Activated naive CD4-positive, alpha-beta T cell treated with anti-CD3 and anti-CD28 coated beads, Interleukin-2, amount 50 U/mL, for 24 hours (primary cell): ENCODE measurements at regions not wholly inside any gene's neighbourhood (a gene's known extent, or its start where the extent isn't known, plus 50 kb on each side); places are given as distances from the start of the nearest gene placed in this dataset.

Source experiments
- H3K27ac Mint-ChIP-seq: one replicate; pipeline ENCODE4 v1.8.0; 2021; ENCODE audit warnings: mild to moderate bottlenecking, mixed read lengths
- H3K27me3 Mint-ChIP-seq: one replicate; pipeline ENCODE4 v1.8.0; 2021; ENCODE audit warnings: mixed read lengths
- H3K36me3 Mint-ChIP-seq: one replicate; pipeline ENCODE4 v1.8.0; 2021; ENCODE audit warnings: mixed read lengths
- H3K4me1 Mint-ChIP-seq: one replicate; pipeline ENCODE4 v1.8.0; 2021; ENCODE audit warnings: mixed read lengths
- H3K4me3 Mint-ChIP-seq: one replicate; pipeline ENCODE4 v1.8.0; 2021; ENCODE audit warnings: mild to moderate bottlenecking, mixed read lengths
- H3K9me3 Mint-ChIP-seq: one replicate; pipeline ENCODE4 v1.8.0; 2021; ENCODE audit warnings: mixed read lengths

GRCh38 chr3:159114582-159114981 is 312.7 kb downstream of the MFSD1 start:
- H3K4me3 Mint-ChIP-seq: no peak overlapping the region
- no peaks in the 10 kb centered on the region for H3K4me1 Mint-ChIP-seq
- no peaks in the 10 kb centered on the region for H3K27me3 Mint-ChIP-seq
- no peaks in the 10 kb centered on the region for H3K36me3 Mint-ChIP-seq
- H3K27ac Mint-ChIP-seq: no peak overlapping the region
- H3K9me3 Mint-ChIP-seq: no peaks in the 10 kb centered on the region

DNA sequence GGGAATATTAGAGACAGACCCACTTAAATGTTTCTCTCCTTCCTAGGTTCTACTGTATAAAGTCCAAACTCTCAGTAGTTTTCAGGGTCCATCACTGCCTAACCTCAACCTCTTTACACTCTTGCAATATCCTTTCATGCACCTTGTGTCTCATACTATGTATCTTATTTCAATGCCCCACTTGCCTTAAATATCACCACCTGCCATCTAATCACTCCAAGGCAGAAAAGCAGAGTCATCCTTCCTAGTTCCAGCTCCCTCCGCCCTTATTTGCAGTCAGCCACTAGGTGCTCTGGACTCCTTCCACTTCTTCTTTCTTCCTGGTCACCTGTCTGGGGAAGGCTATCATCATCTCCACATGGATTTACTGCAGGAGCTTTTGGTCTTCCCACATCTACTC is 322.0 kb downstream of the MFSD1 start:
- Mint-ChIP-seq H3K36me3 (no peaks in the 10 kb centered on the region), H3K27me3 (peaks cover 2% of the 10 kb centered on the region), H3K4me1 (no peaks in the 10 kb centered on the region), H3K27ac (no peak overlapping the region), H3K9me3 (no peaks in the 10 kb centered on the region), H3K4me3 (no peak overlapping the region)

- Mint-ChIP-seq H3K4me1 (no peaks in the 10 kb centered on the region), H3K9me3 (no peaks in the 10 kb centered on the region), H3K27ac (no peak overlapping the region), H3K27me3 (peaks cover 4% of the 10 kb centered on the region), H3K36me3 (no peaks in the 10 kb centered on the region), H3K4me3 (no peak overlapping the region)
Measured at GRCh38 chr3:159126261-159127020, 324.6 kb downstream of the MFSD1 start.

- H3K27me3 Mint-ChIP-seq: peaks cover 4% of the 10 kb centered on the region
- H3K9me3 Mint-ChIP-seq: no peaks in the 10 kb centered on the region
- no peak overlapping the region for H3K27ac Mint-ChIP-seq
- H3K4me3 Mint-ChIP-seq: no peak overlapping the region
- no peaks in the 10 kb centered on the region for H3K4me1 Mint-ChIP-seq
- no peaks in the 10 kb centered on the region for H3K36me3 Mint-ChIP-seq
Measured at GRCh38 chr3:159127021-159127392, 325.2 kb downstream of the MFSD1 start.

GRCh38 chr3:159128628-159129027 is 326.8 kb downstream of the MFSD1 start:
- H3K9me3 Mint-ChIP-seq: no peaks in the 10 kb centered on the region
- H3K36me3 Mint-ChIP-seq: no peaks in the 10 kb centered on the region
- no peaks in the 10 kb centered on the region for H3K4me1 Mint-ChIP-seq
- H3K27me3 Mint-ChIP-seq: peaks cover 4% of the 10 kb centered on the region
- no peak overlapping the region for H3K4me3 Mint-ChIP-seq
- no peak overlapping the region for H3K27ac Mint-ChIP-seq

GRCh38 chr3:159130108-159130507 is 328.3 kb downstream of the MFSD1 start:
- H3K4me3 Mint-ChIP-seq: no peak overlapping the region
- no peaks in the 10 kb centered on the region for H3K9me3 Mint-ChIP-seq
- peaks cover 2% of the 10 kb centered on the region for H3K27me3 Mint-ChIP-seq

DNA sequence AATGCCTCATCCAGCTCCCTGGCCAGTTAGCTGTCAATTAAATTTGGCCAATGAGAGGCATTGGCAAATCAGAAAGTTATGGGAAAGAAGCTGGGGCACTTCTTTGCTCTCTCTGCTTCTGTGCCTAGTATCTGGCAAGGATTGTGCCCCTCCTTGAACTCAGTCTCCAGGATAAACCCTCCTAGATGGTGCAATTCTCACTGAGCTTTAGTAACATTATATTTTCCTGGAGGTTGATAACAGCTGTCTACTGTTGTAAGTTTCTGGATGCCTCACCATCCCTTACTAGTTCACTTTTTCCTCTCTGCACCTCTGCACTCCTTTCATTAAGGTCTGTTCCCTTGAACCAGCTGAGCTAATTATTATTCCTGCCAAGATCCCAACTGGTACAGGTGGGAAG is 329.5 kb downstream of the MFSD1 start:
- H3K9me3 Mint-ChIP-seq: no peaks in the 10 kb centered on the region
- no peaks in the 10 kb centered on the region for H3K4me1 Mint-ChIP-seq
- peaks cover 2% of the 10 kb centered on the region for H3K27me3 Mint-ChIP-seq
- no peak overlapping the region for H3K27ac Mint-ChIP-seq
- H3K36me3 Mint-ChIP-seq: no peaks in the 10 kb centered on the region
- no peak overlapping the region for H3K4me3 Mint-ChIP-seq

More at GRCh38 chr3:159130108-159130507, 328.3 kb downstream of the MFSD1 start:
- H3K27ac Mint-ChIP-seq: no peak overlapping the region
- no peaks in the 10 kb centered on the region for H3K4me1 Mint-ChIP-seq
- no peaks in the 10 kb centered on the region for H3K36me3 Mint-ChIP-seq

DNA sequence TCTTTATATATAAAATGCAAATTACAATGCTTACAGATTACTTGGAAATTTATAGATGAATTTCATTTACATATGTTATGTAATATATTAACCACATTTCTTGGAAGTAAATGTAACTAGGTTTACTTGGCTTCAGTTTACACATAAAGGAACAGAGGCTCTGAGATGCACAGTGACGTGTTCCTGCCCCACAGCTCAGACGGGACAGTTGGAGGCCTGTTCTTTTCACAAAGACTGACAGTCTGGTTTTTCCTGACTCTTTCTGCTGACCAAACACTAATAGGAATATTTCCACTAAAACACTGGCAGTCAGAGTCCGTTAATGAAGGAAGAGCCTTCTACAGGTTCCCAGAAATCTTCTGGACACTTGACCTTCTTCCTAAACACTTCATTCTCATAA is 336.1 kb downstream of the MFSD1 start:
- Mint-ChIP-seq H3K36me3 (no peaks in the 10 kb centered on the region), H3K4me3 (no peak overlapping the region), H3K27ac (no peak overlapping the region), H3K9me3 (no peaks in the 10 kb centered on the region), H3K27me3 (peaks cover 2% of the 10 kb centered on the region), H3K4me1 (no peaks in the 10 kb centered on the region)

GRCh38 chr3:159139326-159139725 is 337.5 kb downstream of the MFSD1 start:
- Mint-ChIP-seq H3K4me3 (no peak overlapping the region), H3K27me3 (peaks cover 2% of the 10 kb centered on the region), H3K27ac (no peak overlapping the region), H3K36me3 (no peaks in the 10 kb centered on the region), H3K9me3 (no peaks in the 10 kb centered on the region), H3K4me1 (no peaks in the 10 kb centered on the region)

GRCh38 chr3:159144472-159144871 is 342.6 kb downstream of the MFSD1 start:
- no peaks in the 10 kb centered on the region for H3K9me3 Mint-ChIP-seq
- H3K4me3 Mint-ChIP-seq: no peak overlapping the region
- H3K4me1 Mint-ChIP-seq: no peaks in the 10 kb centered on the region
- H3K27me3 Mint-ChIP-seq: no peaks in the 10 kb centered on the region
- H3K36me3 Mint-ChIP-seq: no peaks in the 10 kb centered on the region
- no peak overlapping the region for H3K27ac Mint-ChIP-seq

GRCh38 chr3:159144891-159145290 is 343.0 kb downstream of the MFSD1 start:
- Mint-ChIP-seq H3K27me3 (no peaks in the 10 kb centered on the region), H3K36me3 (no peaks in the 10 kb centered on the region), H3K4me3 (no peak overlapping the region), H3K9me3 (no peaks in the 10 kb centered on the region), H3K27ac (no peak overlapping the region), H3K4me1 (no peaks in the 10 kb centered on the region)

GRCh38 chr3:159146392-159146791 is 344.5 kb downstream of the MFSD1 start:
- H3K36me3 Mint-ChIP-seq: no peaks in the 10 kb centered on the region
- no peak overlapping the region for H3K4me3 Mint-ChIP-seq
- no peaks in the 10 kb centered on the region for H3K4me1 Mint-ChIP-seq
- no peaks in the 10 kb centered on the region for H3K27me3 Mint-ChIP-seq
- no peak overlapping the region for H3K27ac Mint-ChIP-seq
- H3K9me3 Mint-ChIP-seq: no peaks in the 10 kb centered on the region

DNA sequence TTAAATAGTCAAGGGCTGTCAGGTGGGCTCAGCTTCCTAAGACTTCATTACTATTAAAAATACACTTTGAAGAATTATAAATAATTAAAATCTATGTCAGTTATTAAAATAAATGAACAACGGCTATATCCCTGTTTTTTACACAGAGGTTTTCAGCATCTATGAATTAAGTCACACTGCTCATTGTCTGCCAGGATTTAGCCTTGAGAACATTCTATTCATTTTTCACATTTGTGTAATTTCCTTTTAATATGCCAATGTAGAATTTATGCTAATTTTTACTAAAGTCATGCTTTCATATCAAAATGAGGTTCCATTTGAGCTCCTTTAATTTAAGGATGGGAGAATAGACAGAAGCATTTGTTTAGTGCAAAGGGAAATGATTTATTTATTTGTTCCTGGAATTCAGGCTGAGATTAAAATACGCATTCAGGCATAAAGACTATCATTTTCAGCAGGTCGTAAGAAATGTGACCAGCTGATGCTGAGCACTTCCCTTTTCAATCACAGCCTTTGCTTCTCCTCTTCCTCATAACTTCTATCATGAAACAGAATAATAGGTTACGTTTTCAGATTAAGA is 345.1 kb downstream of the MFSD1 start:
- Mint-ChIP-seq H3K36me3 (no peaks in the 10 kb centered on the region), H3K4me1 (no peaks in the 10 kb centered on the region), H3K27me3 (no peaks in the 10 kb centered on the region), H3K4me3 (no peak overlapping the region), H3K27ac (no peak overlapping the region), H3K9me3 (no peaks in the 10 kb centered on the region)

GRCh38 chr3:159147813-159148212 is 346.0 kb downstream of the MFSD1 start:
- no peaks in the 10 kb centered on the region for H3K36me3 Mint-ChIP-seq
- H3K27me3 Mint-ChIP-seq: no peaks in the 10 kb centered on the region
- H3K4me3 Mint-ChIP-seq: no peak overlapping the region

DNA sequence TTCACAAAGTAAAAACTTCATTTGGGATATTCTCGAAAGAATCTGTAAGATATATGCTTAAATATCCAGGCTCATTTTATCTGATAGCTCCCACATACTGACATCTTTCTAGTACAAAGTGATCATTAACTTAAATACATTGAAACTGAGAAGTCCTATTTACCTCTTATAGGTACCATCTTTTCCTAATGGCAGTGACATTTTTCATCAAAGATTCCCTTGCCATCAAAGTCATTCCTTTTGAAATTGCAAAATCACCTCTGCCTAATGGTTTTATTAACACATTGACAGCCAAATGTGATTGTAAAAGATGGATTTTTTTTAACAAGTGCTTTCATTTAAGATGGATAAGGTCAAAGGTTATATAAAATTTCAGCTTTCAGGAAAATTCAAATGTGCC is 346.6 kb downstream of the MFSD1 start:
- H3K36me3 Mint-ChIP-seq: no peaks in the 10 kb centered on the region
- no peaks in the 10 kb centered on the region for H3K9me3 Mint-ChIP-seq
- H3K27ac Mint-ChIP-seq: no peak overlapping the region
- no peaks in the 10 kb centered on the region for H3K4me1 Mint-ChIP-seq
- no peak overlapping the region for H3K4me3 Mint-ChIP-seq
- no peaks in the 10 kb centered on the region for H3K27me3 Mint-ChIP-seq

More at GRCh38 chr3:159147813-159148212, 346.0 kb downstream of the MFSD1 start:
- Mint-ChIP-seq H3K4me1 (no peaks in the 10 kb centered on the region), H3K9me3 (no peaks in the 10 kb centered on the region), H3K27ac (no peak overlapping the region)

GRCh38 chr3:159149131-159149530 is 347.3 kb downstream of the MFSD1 start:
- Mint-ChIP-seq H3K36me3 (no peaks in the 10 kb centered on the region), H3K27me3 (no peaks in the 10 kb centered on the region), H3K27ac (no peak overlapping the region), H3K4me3 (no peak overlapping the region), H3K4me1 (no peaks in the 10 kb centered on the region), H3K9me3 (no peaks in the 10 kb centered on the region)

- Mint-ChIP-seq H3K36me3 (no peaks in the 10 kb centered on the region), H3K27ac (no peak overlapping the region), H3K4me3 (no peak overlapping the region), H3K27me3 (no peaks in the 10 kb centered on the region), H3K4me1 (no peaks in the 10 kb centered on the region), H3K9me3 (no peaks in the 10 kb centered on the region)
Measured at GRCh38 chr3:159149633-159150032, 347.8 kb downstream of the MFSD1 start.
